ENCODE measurements at regions not wholly inside any gene's neighbourhood (a gene's known extent, or its start where the extent isn't known, plus 50 kb on each side); places are given as distances from the start of the nearest gene placed in this dataset.
"Not testable (repeated sequence)": the region's sequence is repeated elsewhere in the genome, so short reads cannot be mapped to it uniquely, and the experiment has no call there.

- DNase-seq (ENCODE audit: low spot score), result no peak
Observed at GRCh38 chr10:108962172-108962571, 961.1 kb downstream of the XPNPEP1 start.

- DNase-seq (ENCODE audit: low spot score), result no peak
Observed at GRCh38 chr10:108957681-108958080, 965.6 kb downstream of the XPNPEP1 start.

DNA sequence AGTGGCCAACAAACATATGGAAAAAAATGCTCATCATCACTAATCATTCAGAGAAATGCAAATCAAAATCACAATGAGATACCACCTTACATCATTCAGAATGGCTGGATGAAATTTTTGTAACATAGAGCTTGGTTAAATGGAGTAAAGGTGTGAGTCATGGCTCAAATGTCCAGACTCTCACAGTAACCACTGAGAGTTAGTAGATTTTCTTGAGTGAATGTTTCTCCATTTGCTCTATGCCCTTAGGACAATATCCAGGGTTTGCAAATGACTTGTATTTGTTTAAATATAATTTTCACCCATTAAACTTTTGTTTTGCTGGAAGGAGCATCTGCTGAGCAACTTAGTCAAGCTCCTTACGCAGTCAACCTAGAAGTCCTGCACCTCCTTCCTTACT is 967.2 kb downstream of the XPNPEP1 start:
- no peak for DNase-seq (ENCODE audit: low spot score)

- not testable (repeated sequence) for DNase-seq (ENCODE audit: low spot score)
Observed at GRCh38 chr10:108920029-108920428, 1003.3 kb downstream of the XPNPEP1 start.

- no peak for DNase-seq (ENCODE audit: low spot score)
Observed at GRCh38 chr10:108913300-108913699, 1010.0 kb downstream of the XPNPEP1 start.

GRCh38 chr10:108911814-108912541 is 1011.3 kb downstream of the XPNPEP1 start:
- peak; percentile 91 for DNase-seq (ENCODE audit: low spot score)

DNA sequence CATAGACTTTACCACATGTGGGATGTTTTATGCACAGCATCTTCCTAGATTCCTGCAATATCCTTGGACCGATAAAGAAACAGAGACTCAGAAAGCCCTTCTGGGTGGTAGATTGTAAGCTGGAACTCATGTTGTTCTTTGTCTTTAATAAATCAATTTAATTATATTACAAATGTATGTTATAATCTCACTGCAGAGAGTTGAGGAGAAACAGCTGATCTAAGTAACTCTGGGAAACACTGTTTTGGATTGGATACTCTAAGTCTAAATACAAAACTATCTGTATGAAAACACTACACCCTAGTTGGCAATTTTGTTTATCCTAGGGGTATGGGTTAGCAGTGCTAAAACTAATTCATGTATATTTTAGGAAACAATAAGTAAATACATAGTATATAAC is 1015.2 kb downstream of the XPNPEP1 start:
- DNase-seq (ENCODE audit: low spot score), result no peak

DNA sequence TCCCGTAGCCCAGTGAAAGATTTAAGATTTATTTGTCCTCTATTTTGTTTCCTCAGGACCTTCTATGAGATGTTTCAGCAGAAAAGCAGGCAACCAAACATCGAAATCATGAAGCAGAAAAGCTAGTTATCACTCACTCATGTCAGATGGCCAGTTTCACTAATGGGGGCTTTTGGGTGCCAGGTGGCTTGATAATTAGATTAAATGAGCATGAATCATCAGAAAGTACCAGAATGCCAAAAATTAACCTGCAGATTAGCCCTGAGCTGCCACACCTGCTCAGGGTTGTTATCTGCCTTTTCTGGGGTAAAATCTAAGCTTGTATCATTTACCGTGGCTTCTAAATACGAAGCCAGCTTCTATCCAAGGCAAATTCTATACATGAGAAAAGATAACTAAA is 1017.5 kb downstream of the XPNPEP1 start:
- DNase-seq (ENCODE audit: low spot score), result no peak

- DNase-seq (ENCODE audit: low spot score), result no peak
Observed at GRCh38 chr10:108905171-108905570, 1018.1 kb downstream of the XPNPEP1 start.

- DNase-seq (ENCODE audit: low spot score), result no peak
Observed at GRCh38 chr10:108904163-108904838, 1019.0 kb downstream of the XPNPEP1 start.

GRCh38 chr10:108902619-108903285 is 1020.6 kb downstream of the XPNPEP1 start:
- DNase-seq (ENCODE audit: low spot score), result no peak

DNA sequence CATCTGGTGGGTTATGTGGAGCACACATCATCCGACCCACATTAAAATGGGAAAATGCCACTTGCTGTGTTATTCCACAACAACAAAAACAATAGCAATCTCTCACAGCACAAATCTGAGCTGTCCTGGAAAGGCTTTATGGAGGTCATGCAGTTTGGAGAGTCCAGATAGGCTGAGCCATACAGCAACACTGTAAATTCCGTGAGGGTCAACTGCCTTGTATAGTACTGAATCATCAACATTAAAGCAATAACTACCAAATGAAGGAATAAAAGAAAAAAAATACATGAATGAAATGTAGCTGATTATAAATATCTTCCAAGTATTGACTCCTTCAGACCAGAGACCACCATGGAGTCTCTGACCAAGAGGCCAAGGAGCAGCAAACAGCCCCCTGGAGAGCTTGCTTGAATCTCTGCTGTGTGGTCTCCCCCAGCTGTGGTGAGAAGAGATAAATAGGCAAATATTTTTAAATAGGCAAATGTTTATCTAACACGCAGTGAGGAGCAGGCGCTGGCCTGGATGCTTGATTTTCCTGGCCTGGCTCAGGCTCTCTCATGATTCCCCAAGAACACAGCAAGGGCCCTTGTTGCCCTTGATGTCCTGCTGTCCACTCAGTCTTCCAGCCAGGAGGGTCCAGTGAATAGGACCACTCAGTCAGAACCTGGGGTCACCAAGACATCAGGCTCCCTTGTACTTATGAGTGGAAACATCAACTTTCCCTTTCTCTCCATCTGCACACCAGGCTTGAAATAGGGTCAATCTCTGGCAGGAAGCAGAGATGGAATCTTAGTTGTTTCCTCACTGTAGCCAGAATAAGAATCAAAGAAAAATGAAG is 1021.3 kb downstream of the XPNPEP1 start:
- DNase-seq (ENCODE audit: low spot score), result no peak

- DNase-seq (ENCODE audit: low spot score), result no peak
Observed at GRCh38 chr10:108899670-108900069, 1023.6 kb downstream of the XPNPEP1 start.

DNA sequence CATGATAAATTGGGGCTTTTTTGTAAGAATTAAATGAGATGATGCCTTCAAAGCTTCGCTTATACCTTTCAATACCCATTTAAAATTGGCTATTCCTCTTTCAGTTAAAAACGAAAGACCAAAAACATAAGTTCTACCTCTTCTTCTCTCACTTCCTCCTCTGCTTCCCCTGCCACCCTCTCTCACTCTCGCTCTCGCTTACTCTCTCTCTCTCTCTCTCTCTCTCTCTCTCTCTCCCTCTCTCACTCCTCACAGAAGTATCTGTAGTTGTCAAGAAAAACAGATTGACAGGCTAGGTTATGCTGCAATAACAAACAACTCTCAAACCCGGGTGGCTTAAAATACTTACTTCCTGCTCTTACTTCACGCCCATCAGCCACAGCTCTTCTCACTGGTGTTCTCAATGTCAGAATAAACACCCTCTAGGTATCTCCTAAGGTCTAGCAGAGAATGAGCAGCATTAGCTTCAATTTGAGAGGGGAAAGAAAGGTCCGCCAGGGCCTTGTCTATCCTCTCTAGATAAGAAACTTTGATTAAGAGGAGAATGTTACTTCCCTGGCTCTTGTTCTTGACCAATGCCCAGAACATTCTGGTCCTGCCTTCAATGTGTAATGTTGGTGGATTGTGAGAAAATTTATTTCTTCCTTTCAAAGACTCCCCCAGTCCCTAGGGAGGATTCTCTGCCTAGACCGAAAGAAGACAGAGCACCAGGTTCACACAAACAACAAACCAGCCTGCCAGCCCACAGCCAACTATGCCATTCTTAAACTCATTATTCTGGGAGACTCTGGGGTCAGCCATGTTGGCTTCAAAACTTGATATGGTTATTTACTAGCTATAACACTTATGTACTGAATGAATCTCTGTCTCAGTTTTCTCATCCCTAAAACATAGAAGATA is 1028.7 kb downstream of the XPNPEP1 start:
- DNase-seq (ENCODE audit: low spot score), result no peak

GRCh38 chr10:108877095-108877561 is 1046.2 kb downstream of the XPNPEP1 start:
- DNase-seq (ENCODE audit: low spot score), result no peak

DNA sequence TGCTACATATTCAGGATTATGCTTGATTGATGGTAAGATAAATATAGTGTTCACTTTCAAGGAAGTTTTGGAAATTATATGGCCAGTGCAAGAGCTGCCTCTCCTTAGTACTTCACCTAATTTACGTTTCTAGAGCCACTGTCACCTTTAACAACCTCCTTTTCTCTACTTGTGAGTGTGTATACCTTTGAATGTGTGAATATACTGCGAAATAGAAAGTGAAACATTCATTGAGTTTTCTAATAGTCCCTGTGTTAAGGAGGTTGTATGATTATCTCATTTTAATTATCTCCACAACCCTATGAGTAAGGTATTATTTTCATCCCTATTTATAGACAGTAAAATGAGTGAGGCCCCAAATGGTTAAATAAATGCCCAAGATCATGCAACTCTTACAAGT is 1050.5 kb downstream of the XPNPEP1 start:
- DNase-seq (ENCODE audit: low spot score), result no peak

GRCh38 chr10:108868881-108869280 is 1054.4 kb downstream of the XPNPEP1 start:
- DNase-seq (ENCODE audit: low spot score), result no peak

DNA sequence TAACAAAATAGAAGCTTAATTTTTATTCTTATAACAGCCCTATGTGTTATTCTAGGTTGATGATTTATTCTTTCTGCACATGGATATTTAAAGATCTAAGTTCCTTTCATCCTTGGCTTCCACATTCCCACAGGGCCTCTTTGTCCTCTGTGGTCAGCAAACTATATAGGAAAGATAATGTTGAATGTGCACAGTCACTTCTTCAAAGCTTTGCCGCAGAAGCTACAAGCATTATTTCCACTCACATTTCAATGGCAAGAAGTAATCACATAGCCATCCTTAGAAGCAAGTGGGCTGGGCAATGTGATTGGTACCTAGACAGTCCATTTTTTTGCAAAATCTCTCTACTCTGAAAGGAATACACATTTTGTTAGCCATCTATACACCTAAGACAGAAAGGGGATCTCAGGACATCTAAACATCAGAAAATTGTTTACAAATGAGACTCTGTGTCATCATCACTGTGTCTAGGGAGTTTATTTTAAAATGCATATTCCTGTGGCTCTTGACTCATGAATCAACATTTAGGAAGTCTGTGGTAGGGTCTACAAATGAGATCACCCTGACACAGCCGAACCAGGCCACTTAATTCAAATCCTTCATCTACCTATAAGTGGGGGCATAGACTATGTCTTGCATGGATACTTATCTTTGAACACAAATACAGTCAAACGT is 1060.5 kb downstream of the XPNPEP1 start:
- no peak for DNase-seq (ENCODE audit: low spot score)

DNA sequence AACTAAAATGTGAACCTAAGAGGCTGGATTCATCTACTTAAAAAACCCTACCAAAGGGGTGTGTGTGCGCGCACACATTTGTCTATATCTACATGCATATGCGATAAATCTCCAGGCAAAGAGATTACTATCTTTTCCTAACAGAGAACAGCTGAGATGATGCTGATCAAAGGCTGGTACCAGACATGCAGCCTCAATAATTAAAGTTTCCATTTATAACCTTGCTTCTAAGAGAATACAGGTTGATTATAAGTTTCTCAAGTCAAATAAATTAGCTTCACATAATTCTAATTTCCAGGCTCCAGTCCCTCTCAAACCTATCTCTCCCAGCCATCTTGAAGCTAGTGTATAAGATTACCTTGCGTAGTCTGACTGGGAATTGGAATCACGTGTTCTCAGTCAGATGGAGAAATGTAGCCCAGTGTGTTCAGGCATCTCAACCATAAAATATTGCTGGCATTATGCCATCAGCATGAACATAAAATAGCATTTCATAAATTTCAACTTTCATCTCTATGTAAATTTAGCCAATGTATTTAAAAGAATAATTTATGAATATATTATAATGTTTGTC is 1062.0 kb downstream of the XPNPEP1 start:
- no peak for DNase-seq (ENCODE audit: low spot score)

DNA sequence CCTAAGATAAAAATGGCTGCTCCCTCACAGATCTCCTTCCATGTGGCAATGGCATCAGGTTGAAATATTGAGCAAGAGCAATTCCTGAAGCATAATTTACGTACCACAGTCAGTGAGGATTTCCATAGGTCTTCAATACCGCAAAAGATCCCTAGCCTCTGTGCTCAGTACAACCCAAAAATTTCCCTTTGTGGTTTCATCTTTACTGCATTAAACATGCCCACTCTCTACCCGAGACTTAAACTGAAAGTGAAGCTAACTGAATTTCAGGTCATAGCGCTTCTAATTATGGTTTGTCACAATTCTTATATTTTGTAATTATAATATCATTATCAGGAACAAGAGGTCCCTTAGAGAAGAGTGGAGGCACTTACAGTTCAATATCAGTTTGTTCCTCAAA is 1071.1 kb downstream of the XPNPEP1 start:
- DNase-seq (ENCODE audit: low spot score), result no peak

Data from ecto neural progenitor cell (in vitro differentiated cells).